ENCODE measurements at regions not wholly inside any gene's neighbourhood (a gene's known extent, or its start where the extent isn't known, plus 50 kb on each side); places are given as distances from the start of the nearest gene placed in this dataset.
"Not testable (repeated sequence)": the region's sequence is repeated elsewhere in the genome, so short reads cannot be mapped to it uniquely, and the experiment has no call there.

DNA sequence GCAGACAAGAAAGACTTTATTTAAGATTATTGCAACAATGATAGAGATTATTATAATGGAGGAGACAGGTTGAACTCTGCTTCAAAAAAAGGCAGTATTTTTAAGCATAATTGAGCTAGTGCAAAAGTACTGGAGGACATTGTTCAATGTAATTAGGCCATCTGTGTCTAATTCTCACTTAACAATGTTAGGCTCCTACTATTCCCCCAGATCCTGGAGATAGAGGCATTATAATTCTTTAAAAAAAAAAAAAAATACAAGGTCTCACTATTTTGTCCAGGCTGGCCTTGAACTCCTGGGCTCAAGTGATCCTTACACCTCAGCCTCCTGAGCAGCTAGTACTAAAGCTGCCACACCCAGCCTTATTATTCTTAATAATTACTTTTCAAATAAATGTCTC is 193.4 kb upstream of the NUDT12 start:
- Histone ChIP-seq H3K4me1 (no peaks in the 10 kb centered on the region), H3K4me3 (no peak overlapping the region), H3K9me3 (no peaks in the 10 kb centered on the region), H3K36me3 (no peaks in the 10 kb centered on the region), H3K27me3 (no peaks in the 10 kb centered on the region), H4K20me1 (no peaks in the 10 kb centered on the region), H3K27ac (no peak overlapping the region), H3K4me2 (no peak overlapping the region), H3K9ac (no peak overlapping the region)
- TF ChIP-seq Cebpa-rat (IDR thresholded peaks at IDR 0.05) = no peak

DNA sequence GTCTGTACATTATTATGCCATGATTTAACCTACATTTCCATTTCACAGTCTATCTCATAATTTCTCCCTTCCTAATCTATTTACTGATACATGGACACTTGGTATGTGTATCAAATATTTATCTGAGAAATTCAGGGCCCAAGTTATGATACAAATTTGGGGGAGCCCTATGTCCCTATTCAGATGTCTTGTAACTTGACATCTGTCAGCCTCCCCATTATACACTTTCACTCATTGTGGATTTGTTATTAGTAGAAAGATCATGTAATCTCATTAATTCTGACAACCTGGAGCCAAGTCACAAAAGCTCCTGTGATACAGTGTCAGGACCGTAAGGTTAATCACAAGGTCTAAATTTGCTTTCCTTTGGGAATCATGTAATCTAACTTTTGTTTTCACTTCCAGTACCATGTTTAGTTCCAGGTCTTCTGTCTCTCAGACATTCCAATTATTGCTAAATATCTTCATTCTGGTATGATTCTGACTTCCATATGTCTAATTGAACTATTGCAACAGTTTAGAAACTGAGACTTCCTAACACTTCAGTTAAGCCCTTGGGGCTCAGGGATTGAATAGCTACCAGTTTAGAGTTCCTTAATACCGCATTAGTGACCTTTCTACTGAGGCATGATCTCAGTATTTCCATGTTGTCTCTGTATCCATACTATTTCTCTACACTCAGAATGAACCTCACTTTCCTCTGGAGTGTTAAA is 182.9 kb upstream of the NUDT12 start:
- Histone ChIP-seq H3K4me2 (no peak overlapping the region), H3K27ac (no peak overlapping the region), H3K36me3 (no peaks in the 10 kb centered on the region), H3K9ac (no peak overlapping the region), H3K4me1 (no peaks in the 10 kb centered on the region), H3K27me3 (no peaks in the 10 kb centered on the region), H3K4me3 (no peak overlapping the region), H3K9me3 (no peaks in the 10 kb centered on the region), H4K20me1 (no peaks in the 10 kb centered on the region)
- no peak for TF ChIP-seq Cebpa-rat (IDR thresholded peaks at IDR 0.05)

GRCh38 chr5:103744159-103744558 is 181.6 kb upstream of the NUDT12 start:
- TF ChIP-seq Cebpa-rat (IDR thresholded peaks at IDR 0.05) = no peak
- H4K20me1 ChIP-seq = no peaks in the 10 kb centered on the region
- H3K27ac ChIP-seq = no peak overlapping the region
- H3K4me2 ChIP-seq = no peak overlapping the region
- H3K9me3 ChIP-seq = no peaks in the 10 kb centered on the region
- H3K4me3 ChIP-seq = no peak overlapping the region
- H3K27me3 ChIP-seq = no peaks in the 10 kb centered on the region
- no peaks in the 10 kb centered on the region for H3K4me1 ChIP-seq
- H3K9ac ChIP-seq = no peak overlapping the region
- no peaks in the 10 kb centered on the region for H3K36me3 ChIP-seq

DNA sequence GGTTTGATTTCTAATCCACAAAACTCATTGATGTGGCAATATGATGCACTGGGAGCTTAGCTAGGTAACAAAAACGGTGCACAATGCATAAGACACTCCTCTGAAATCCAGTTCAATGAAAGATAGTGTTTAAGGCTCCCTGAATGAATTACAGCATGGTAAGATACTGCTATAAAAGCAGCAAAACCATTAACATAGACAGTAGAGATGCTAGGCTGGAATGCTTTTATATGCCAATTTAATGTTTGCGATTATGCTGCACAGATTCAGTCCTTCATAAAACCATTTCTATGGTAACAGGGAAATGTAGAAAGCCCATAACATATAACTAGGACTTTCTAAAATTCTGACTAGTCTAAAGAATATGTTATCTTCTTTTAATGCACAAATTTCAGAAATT is 180.8 kb upstream of the NUDT12 start:
- no peak overlapping the region for H3K4me3 ChIP-seq
- no peaks in the 10 kb centered on the region for H3K4me1 ChIP-seq
- H3K4me2 ChIP-seq = no peak overlapping the region
- no peaks in the 10 kb centered on the region for H3K27me3 ChIP-seq
- no peaks in the 10 kb centered on the region for H4K20me1 ChIP-seq
- no peak overlapping the region for H3K9ac ChIP-seq
- no peak overlapping the region for H3K27ac ChIP-seq
- no peaks in the 10 kb centered on the region for H3K9me3 ChIP-seq
- TF ChIP-seq Cebpa-rat (IDR thresholded peaks at IDR 0.05) = no peak
- H3K36me3 ChIP-seq = no peaks in the 10 kb centered on the region

DNA sequence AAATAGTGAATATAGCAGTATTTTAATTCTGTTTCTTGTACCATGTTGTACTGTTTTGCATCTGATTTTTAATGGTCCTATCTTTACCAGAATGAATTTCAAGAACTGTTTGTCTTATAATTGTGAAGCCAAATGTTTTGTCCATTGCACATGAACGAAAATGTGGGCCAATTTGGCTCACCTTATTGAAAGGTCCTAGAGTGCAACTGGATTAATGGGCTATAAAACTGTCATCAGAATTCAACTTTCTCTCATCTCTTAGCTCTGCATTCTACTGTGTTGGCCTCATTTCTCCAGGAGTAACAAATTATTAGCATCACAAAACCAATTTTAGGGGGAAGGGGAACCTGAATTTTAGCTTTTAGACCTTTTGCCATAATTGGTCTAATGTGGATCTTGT is 179.4 kb upstream of the NUDT12 start:
- Histone ChIP-seq H4K20me1 (no peaks in the 10 kb centered on the region), H3K4me3 (no peak overlapping the region), H3K27me3 (no peaks in the 10 kb centered on the region), H3K4me1 (no peaks in the 10 kb centered on the region), H3K36me3 (no peaks in the 10 kb centered on the region), H3K4me2 (no peak overlapping the region), H3K27ac (no peak overlapping the region), H3K9ac (no peak overlapping the region), H3K9me3 (no peaks in the 10 kb centered on the region)
- no peak for TF ChIP-seq Cebpa-rat (IDR thresholded peaks at IDR 0.05)

GRCh38 chr5:103736343-103736742 is 173.8 kb upstream of the NUDT12 start:
- H4K20me1 ChIP-seq, H3K27ac ChIP-seq, H3K4me1 ChIP-seq, H3K9ac ChIP-seq, H3K27me3 ChIP-seq, H3K9me3 ChIP-seq, H3K36me3 ChIP-seq, H3K4me2 ChIP-seq, H3K4me3 ChIP-seq: not testable (repeated sequence)

DNA sequence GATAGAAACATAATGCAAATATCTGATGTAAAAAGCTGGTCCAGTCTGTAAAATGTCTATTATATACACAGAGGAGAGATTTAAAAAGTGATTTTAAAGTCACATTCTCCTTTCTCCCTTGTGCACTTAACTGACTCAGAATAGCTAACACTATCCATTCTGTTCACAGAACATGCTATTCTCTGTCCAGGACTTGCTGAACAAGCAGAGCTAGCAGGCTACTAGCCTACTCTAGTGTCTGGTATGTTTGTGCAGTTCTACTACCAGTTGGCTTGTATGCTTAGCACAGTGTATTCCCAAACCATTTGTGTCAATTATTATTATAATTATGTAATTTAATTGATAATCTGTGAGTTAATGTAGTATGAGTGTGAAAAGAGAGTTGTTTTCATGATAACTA is 161.7 kb upstream of the NUDT12 start:
- H4K20me1 ChIP-seq = no peaks in the 10 kb centered on the region
- H3K9me3 ChIP-seq = peaks cover 28% of the 10 kb centered on the region
- TF ChIP-seq Cebpa-rat (IDR thresholded peaks at IDR 0.05) = no peak
- no peak overlapping the region for H3K9ac ChIP-seq
- H3K4me2 ChIP-seq = no peak overlapping the region
- H3K27me3 ChIP-seq = no peaks in the 10 kb centered on the region
- H3K27ac ChIP-seq = no peak overlapping the region
- H3K36me3 ChIP-seq = no peaks in the 10 kb centered on the region
- no peak overlapping the region for H3K4me3 ChIP-seq
- no peaks in the 10 kb centered on the region for H3K4me1 ChIP-seq

DNA sequence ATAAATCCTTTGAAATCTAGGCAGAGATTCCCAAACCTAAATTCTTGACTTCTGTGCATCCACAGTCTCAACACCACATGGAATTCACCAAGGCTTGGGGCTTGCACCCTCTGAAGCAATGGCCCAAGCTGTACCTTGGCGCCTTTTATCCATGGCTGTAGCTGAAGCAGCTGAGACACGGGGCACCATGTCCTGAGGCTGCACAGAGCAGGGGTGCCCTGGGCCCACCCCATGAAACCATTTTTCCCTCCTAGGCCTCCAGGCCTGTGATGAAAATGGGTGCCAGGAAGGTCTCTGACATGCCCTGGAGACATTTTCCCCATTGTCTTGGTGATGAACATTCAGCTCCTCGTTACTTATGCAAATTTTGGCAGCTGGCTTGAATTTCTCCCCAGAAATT is 158.6 kb upstream of the NUDT12 start:
- Histone ChIP-seq H3K36me3 (no peaks in the 10 kb centered on the region), H3K9ac (no peak overlapping the region)

DNA sequence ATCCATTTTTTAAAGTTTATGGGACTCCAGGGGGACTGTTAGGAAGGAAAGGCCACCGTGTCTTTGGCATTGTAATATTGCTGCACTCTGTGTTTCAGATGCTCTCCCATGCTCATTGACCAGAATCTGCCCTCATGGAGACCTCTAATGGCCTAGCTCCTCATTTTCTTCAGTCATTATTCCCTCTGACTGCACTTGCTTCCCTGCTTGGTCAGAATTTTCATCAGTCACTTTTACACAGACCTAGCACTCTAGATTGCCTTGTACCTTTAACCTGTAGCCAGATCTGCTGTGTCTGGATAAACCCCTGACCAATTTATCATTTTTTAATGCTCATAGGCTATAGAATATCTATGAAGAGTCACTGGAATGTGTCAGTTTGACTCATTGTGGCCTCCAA is 155.5 kb upstream of the NUDT12 start:
- peaks cover 28% of the 10 kb centered on the region for H3K9me3 ChIP-seq
- H3K27me3 ChIP-seq = no peaks in the 10 kb centered on the region

More for the DNA sequence above, 158.6 kb upstream of the NUDT12 start:
- no peaks in the 10 kb centered on the region for H3K4me1 ChIP-seq
- no peak for TF ChIP-seq Cebpa-rat (IDR thresholded peaks at IDR 0.05)
- H3K27ac ChIP-seq = no peak overlapping the region
- no peaks in the 10 kb centered on the region for H3K27me3 ChIP-seq
- no peaks in the 10 kb centered on the region for H4K20me1 ChIP-seq
- no peak overlapping the region for H3K4me3 ChIP-seq
- H3K4me2 ChIP-seq = no peak overlapping the region
- peaks cover 28% of the 10 kb centered on the region for H3K9me3 ChIP-seq

DNA sequence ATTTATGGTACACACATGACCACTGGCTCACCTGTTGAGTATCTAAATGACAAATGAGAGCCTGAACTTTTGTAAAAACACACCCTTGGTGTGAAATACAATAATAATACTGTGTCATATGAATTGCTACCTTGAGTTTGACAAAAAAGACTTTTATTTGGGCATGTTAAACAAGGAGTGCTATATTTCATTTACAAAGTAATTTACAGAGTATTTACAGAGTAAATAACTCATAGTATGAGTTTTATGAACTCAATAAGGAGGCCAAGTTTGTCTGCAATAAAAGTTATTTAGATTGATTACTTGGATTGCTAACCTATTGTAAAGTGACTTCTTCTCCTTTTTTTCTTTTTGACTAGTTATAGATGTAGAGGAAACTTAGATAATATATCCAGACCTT is 146.0 kb upstream of the NUDT12 start:
- Histone ChIP-seq H3K4me1 (0 out of 2 replicates have a peak, but pooled peaks cover 4% of the 10 kb centered on the region), H3K4me3 (no peak overlapping the region), H3K27me3 (no peaks in the 10 kb centered on the region), H3K36me3 (no peaks in the 10 kb centered on the region), H3K9ac (no peak overlapping the region), H3K9me3 (no peaks in the 10 kb centered on the region), H3K27ac (no peak overlapping the region), H3K4me2 (no peak overlapping the region), H4K20me1 (no peaks in the 10 kb centered on the region)
- TF ChIP-seq Cebpa-rat (IDR thresholded peaks at IDR 0.05) = no peak

More for the DNA sequence above, 155.5 kb upstream of the NUDT12 start:
- Histone ChIP-seq H3K27ac (no peak overlapping the region), H3K36me3 (no peaks in the 10 kb centered on the region), H3K4me3 (no peak overlapping the region), H4K20me1 (no peaks in the 10 kb centered on the region), H3K4me2 (no peak overlapping the region), H3K9ac (no peak overlapping the region), H3K4me1 (no peaks in the 10 kb centered on the region)
- TF ChIP-seq Cebpa-rat (IDR thresholded peaks at IDR 0.05) = no peak
